ENCODE measurements at regions not wholly inside any gene's neighbourhood (a gene's known extent, or its start where the extent isn't known, plus 50 kb on each side); places are given as distances from the start of the nearest gene placed in this dataset.

GRCh38 chr2:107259408-107260195, 373.6 kb upstream of the ST6GAL2 start:
- no peak overlapping the region for H3K4me3 ChIP-seq (ENCODE audit: low read depth, low read length)
- TF ChIP-seq, protein P1, sequence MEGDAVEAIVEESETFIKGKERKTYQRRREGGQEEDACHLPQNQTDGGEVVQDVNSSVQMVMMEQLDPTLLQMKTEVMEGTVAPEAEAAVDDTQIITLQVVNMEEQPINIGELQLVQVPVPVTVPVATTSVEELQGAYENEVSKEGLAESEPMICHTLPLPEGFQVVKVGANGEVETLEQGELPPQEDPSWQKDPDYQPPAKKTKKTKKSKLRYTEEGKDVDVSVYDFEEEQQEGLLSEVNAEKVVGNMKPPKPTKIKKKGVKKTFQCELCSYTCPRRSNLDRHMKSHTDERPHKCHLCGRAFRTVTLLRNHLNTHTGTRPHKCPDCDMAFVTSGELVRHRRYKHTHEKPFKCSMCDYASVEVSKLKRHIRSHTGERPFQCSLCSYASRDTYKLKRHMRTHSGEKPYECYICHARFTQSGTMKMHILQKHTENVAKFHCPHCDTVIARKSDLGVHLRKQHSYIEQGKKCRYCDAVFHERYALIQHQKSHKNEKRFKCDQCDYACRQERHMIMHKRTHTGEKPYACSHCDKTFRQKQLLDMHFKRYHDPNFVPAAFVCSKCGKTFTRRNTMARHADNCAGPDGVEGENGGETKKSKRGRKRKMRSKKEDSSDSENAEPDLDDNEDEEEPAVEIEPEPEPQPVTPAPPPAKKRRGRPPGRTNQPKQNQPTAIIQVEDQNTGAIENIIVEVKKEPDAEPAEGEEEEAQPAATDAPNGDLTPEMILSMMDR (IDR thresholded peaks at IDR 0.05; ENCODE audit: borderline replicate concordance, insufficient read depth, low read depth, low read length): no peak

- no peak overlapping the region for H3K4me3 ChIP-seq (ENCODE audit: low read depth, low read length)
Observed at GRCh38 chr2:107263628-107264027, 377.7 kb upstream of the ST6GAL2 start.

GRCh38 chr2:107264184-107264583, 378.2 kb upstream of the ST6GAL2 start:
- TF ChIP-seq, protein P1 (IDR thresholded peaks at IDR 0.05; ENCODE audit: borderline replicate concordance, insufficient read depth, low read depth, low read length): no peak
- H3K4me3 ChIP-seq (ENCODE audit: low read depth, low read length): no peak overlapping the region

More at GRCh38 chr2:107263628-107264027, 377.7 kb upstream of the ST6GAL2 start:
- TF ChIP-seq, protein P1 (IDR thresholded peaks at IDR 0.05; ENCODE audit: borderline replicate concordance, insufficient read depth, low read depth, low read length): no peak

- TF ChIP-seq, protein P1 (IDR thresholded peaks at IDR 0.05; ENCODE audit: borderline replicate concordance, insufficient read depth, low read depth, low read length): no peak
- no peak overlapping the region for H3K4me3 ChIP-seq (ENCODE audit: low read depth, low read length)
Observed at GRCh38 chr2:107266555-107266954, 380.6 kb upstream of the ST6GAL2 start.

DNA sequence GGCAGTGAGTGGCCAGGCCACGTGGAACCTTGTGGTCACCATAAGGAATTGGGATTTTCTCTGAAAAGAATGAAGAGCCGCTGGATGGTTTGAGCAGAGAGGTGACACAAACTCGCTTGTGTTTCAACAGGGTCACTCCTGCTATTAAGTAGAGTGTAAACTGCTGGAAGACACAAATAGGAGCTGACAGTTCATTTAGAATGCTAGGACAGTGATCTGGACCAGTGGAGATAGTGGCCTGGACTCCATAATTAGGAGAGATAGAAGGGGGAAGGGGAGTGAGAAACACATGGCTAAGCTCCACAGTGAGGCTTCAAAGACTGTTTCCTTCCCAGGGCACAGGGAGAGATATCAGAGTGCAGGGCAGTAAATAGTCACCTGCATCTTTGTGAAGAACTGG, 381.1 kb upstream of the ST6GAL2 start:
- TF ChIP-seq, protein P1 (IDR thresholded peaks at IDR 0.05; ENCODE audit: borderline replicate concordance, insufficient read depth, low read depth, low read length): no peak
- no peak overlapping the region for H3K4me3 ChIP-seq (ENCODE audit: low read depth, low read length)

GRCh38 chr2:107276034-107276433, 390.1 kb upstream of the ST6GAL2 start:
- H3K4me3 ChIP-seq (ENCODE audit: low read depth, low read length): no peak overlapping the region
- TF ChIP-seq, protein P1 (IDR thresholded peaks at IDR 0.05; ENCODE audit: borderline replicate concordance, insufficient read depth, low read depth, low read length): no peak

DNA sequence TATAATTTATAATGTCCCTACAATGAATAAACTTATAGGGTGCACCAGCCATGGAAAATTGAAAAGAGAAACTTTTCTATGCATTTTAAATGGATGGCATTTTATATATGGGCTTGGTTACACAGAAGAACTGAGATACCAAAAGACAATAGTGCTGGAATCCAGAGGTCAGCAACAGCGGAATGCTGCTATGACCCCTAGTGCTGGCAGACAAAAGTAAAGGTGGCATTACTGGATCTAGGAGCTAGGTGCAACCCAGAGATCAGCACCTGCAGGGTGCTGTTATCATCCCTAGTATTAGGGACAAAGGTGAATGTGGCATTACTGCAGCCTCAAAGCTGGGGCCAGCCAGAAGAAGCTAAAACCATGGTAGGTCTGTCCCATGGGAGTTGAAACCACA, 392.7 kb upstream of the ST6GAL2 start:
- no peak overlapping the region for H3K4me3 ChIP-seq (ENCODE audit: low read depth, low read length)
- TF ChIP-seq, protein P1 (IDR thresholded peaks at IDR 0.05; ENCODE audit: borderline replicate concordance, insufficient read depth, low read depth, low read length): no peak

Measured in GM12875 (cell line).